COR-L47 (cell line): ENCODE measurements at regions not wholly inside any gene's neighbourhood (a gene's known extent, or its start where the extent isn't known, plus 50 kb on each side); places are given as distances from the start of the nearest gene placed in this dataset.
"Not testable (repeated sequence)": the region's sequence is repeated elsewhere in the genome, so short reads cannot be mapped to it uniquely, and the experiment has no call there.

Experiments
- DNase-seq: peaks from one replicate; lab custom pipeline; 2025; lab: John Stamatoyannopoulos, UW

- no peak for DNase-seq
Measured at GRCh38 chr5:106127341-106127781, 1543.4 kb downstream of the EFNA5 start.

- DNase-seq, result no peak
Measured at GRCh38 chr5:106121972-106122605, 1548.6 kb downstream of the EFNA5 start.

GRCh38 chr5:106116682-106117081 lies 1554.1 kb downstream of the EFNA5 start:
- DNase-seq, result no peak

GRCh38 chr5:106113922-106114321 lies 1556.8 kb downstream of the EFNA5 start:
- no peak for DNase-seq

- DNase-seq, result no peak
Measured at GRCh38 chr5:106106384-106106783, 1564.4 kb downstream of the EFNA5 start.

GRCh38 chr5:106097340-106097739 lies 1573.4 kb downstream of the EFNA5 start:
- DNase-seq, result no peak

- DNase-seq, result no peak
Measured at GRCh38 chr5:106094839-106095238, 1575.9 kb downstream of the EFNA5 start.

- peak; percentile 97 for DNase-seq
Measured at GRCh38 chr5:106094204-106094607, 1576.5 kb downstream of the EFNA5 start.

GRCh38 chr5:106093134-106093533 lies 1577.6 kb downstream of the EFNA5 start:
- DNase-seq, result no peak

GRCh38 chr5:106092455-106092854 lies 1578.3 kb downstream of the EFNA5 start:
- no peak for DNase-seq

- no peak for DNase-seq
Measured at GRCh38 chr5:106089073-106089472, 1581.7 kb downstream of the EFNA5 start.

- no peak for DNase-seq
Measured at GRCh38 chr5:106088462-106088861, 1582.3 kb downstream of the EFNA5 start.

GRCh38 chr5:106086352-106086751 lies 1584.4 kb downstream of the EFNA5 start:
- DNase-seq, result no peak

- DNase-seq, result no peak
Measured at GRCh38 chr5:106085556-106085955, 1585.2 kb downstream of the EFNA5 start.

GRCh38 chr5:106085136-106085535 lies 1585.6 kb downstream of the EFNA5 start:
- DNase-seq, result no peak

- DNase-seq, result no peak
Measured at GRCh38 chr5:106080535-106080934, 1590.2 kb downstream of the EFNA5 start.

GRCh38 chr5:106076655-106077054 lies 1594.1 kb downstream of the EFNA5 start:
- DNase-seq, result no peak

- DNase-seq, result no peak
Measured at GRCh38 chr5:106072208-106072607, 1598.5 kb downstream of the EFNA5 start.

GRCh38 chr5:106047341-106047740 lies 1623.4 kb downstream of the EFNA5 start:
- DNase-seq, result no peak

- DNase-seq, result not testable (repeated sequence)
Measured at GRCh38 chr5:106032069-106032468, 1638.7 kb downstream of the EFNA5 start.

GRCh38 chr5:106028314-106028713 lies 1642.4 kb downstream of the EFNA5 start:
- no peak for DNase-seq

- no peak for DNase-seq
Measured at GRCh38 chr5:106020894-106021293, 1649.8 kb downstream of the EFNA5 start.

- DNase-seq, result peak; percentile 2
Measured at GRCh38 chr5:106019261-106019660, 1651.5 kb downstream of the EFNA5 start.

GRCh38 chr5:106017243-106017857 lies 1653.4 kb downstream of the EFNA5 start:
- DNase-seq, result no peak
